Anterior cingulate cortex (tissue), 58 donors: ENCODE measurements at regions not wholly inside any gene's neighbourhood (a gene's known extent, or its start where the extent isn't known, plus 50 kb on each side); places are given as distances from the start of the nearest gene placed in this dataset.
A peak's percentile ranks its signal among the peaks of the same experiment; 100 is the strongest.

ENCODE experiments used
- DNase-seq, 58 donors: peaks; one replicate each; lab custom pipeline; 2025; lab: John Stamatoyannopoulos, UW

DNA sequence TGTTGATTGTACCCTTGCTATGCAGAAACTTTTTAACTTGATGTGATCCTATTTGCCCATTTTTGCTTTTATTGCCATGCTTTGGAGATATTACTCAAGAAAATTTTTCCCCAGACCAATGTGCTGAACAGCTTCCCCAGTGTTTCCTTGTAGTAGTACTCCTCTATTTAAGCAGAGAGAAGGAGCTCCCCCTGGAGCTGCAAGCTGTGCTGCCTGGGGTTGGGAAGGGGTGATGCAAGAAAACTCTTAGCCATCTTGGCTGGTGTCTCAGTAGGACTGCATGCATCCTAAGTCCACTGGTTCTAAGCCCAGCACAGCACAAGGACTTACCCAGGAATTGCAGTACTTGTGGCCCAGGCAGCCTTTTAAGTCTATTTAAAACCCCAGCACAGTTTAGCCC lies 121.6 kb downstream of the NTMT2 start:
- DNase-seq = no peak

DNA sequence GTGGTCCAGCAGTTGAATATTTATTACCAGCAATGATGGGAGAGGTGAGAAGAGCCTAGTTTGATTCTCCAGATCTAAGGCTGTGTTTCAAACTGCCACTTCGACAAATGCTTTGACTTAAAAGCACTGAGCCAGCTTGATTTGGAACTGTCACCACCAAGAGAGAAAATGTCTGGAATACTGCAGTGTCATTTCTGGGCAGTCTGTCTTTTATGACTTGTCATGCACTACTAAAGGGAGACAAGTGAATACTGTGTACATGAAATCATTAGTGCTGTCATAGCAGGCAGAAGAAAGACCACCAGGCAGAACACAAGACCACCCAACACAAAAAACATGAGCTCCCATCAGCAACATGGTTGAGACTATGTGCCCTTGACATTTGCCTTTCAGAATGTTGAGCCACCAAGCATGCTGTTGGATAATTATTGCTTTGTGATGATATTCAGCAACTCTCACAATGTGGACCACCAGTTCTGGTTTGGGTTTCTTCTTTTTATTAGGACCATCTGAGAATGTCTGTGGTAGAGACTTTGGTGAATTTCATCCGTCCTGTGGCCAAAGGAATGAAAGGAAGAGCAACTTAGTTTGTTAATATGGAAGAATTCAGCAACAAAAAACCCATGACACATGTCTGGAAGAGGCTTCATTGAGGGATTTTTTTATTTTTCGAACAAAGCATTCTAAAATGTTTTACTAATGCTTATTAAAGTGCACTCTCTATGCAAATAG lies 125.8 kb downstream of the NTMT2 start:
- no peak for DNase-seq

DNA sequence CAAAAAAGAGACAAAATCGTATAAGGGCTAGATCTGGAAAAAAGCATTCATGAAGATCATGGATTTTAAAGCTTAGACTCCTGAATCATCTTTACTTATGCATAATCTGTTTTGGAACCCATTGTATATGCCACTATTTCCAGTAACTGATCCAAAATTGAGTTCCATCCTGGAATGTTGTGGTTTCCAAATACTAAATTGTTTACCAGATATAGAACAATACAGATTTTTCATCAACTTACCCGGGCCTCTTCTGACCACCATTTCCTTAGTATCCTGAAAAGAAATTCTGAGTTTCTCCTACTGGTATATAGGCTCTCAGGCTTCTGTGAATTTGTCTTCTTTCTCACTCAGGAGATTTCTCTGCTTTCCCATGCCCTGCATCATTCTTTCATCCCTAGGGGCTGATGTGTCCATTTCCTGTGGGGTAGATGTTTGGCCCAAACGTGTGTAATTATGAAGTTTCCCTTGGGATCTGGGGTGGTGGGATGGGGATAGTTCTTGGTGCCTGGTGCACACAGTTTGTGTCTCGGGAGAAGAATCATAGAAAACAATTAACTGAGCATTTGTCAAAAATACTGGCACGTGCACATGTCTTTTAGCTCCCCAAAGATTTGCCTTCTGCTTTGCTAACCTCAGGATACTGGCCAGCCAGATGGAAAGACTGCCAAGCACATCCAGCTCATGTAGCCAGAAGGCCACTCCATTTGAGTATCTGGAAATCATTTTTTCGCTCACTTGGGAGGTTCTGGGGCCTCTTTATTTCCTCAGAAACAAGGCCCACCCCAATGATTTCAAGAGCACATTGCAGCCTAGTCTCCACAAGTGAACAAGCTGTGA lies 127.8 kb downstream of the NTMT2 start:
- no peak for DNase-seq

DNA sequence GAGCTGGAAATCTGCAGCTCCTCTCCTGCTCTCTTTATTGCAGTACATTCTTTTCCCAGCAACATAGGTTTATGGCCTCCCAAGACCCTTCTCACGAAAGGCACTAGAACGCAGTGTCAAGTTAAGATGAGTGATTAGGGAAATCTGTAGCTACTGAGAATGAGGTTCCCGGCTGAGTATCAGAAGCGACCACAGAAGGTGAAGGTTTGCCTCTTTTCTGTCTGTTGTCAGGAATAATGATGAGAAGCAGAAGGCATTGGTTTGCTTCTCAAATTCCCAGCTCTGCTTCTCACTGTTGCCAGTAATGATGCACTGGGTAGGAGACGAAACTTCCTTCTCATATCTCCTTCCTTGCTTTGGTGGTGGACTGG lies 128.4 kb downstream of the NTMT2 start:
- no peak for DNase-seq

DNA sequence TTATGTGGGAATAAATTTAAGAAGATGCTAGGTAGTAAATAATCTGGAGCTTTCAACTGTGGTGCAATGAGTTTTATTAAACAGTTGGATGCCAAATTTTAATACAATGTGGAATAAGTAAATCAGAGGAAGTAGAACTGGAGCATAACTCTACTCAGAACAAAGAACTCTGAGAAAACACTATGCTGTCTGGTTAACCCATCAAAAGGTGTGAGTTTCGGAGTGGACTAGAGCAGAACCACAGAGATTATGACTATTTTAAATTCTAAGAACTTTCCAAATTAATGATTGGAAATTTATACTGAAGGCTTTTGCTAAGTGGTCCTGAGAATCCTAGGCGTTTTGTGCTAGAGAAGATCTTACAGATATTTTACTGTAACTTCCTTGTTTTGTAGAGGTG lies 132.2 kb downstream of the NTMT2 start:
- no peak for DNase-seq

DNA sequence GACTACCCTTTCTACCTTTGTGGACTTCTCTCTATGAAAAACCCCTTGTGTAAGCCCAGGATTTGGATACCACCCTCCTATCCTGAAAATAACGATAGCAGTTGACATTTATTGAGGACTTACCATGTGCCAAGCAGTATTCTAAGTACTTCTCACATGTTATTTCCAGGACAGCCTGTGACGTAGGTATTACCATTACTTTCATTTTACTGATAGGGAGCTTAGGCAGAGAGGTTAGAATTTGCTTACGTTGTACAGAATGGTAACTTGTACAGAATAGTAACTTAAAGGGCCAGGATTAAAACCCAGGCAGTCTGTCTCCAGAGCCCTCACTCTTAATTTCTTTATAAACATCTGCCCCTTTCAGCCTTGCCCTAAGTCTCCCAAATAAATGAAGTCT lies 138.3 kb downstream of the NTMT2 start:
- DNase-seq = no peak

DNA sequence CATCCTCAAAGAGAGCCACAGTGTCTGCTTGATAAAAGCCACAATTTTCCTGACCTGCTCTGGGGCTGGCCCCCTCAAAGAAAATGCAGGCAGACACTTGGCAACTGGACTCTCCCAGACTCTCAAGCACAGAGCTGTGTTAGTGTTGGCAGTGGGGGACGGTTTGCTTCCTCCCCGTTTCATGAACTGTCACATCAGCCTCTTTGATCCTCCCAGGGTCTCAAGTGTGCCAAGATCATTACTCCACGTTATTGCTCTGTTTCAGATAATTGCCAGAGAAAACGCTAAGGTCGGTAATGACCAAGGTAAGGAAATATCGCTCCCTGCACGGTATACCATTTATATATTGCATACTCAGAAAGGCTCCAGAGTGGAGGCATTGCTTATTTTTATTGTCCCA lies 138.8 kb downstream of the NTMT2 start:
- DNase-seq = peak in 5 of 58 donors; percentile 0 to 6 (median 1)

DNA sequence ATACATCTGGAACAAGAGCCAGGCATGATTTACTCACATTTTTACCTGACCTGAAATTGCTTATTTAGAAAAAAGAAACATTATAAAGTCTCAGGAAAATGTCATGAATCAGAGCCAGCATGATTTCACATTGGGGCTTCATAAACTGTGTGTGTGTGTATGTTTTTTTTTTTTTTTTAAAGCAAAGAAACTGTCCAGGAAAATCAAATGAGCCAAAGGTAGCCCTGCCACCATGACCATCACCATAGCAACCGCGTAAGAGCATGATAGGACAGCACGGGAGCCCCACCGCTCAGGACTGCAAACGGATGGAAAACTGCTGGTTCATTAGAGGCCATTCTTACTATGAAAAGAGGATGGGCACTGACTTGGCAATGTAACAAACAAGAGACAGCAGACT lies 139.2 kb downstream of the NTMT2 start:
- no peak for DNase-seq

DNA sequence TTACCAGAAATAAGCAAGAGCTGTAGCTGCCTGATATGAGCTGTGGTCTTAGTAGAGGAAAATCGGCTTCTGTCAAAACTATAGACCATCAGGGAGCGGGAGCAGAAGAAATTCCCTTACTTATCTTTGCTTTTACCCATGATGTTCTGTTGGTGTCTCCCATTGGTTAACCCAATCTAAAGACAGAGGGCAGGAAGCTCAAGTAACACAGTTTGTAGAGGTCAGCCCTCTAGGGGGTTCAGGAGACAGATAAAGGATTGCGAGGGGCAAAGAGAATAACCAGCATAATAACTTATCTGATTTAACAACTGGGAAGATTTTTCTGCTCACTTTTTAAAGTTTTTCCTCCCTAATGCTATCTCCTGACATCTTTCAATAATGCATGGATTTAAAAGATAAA lies 142.4 kb downstream of the NTMT2 start:
- no peak for DNase-seq

DNA sequence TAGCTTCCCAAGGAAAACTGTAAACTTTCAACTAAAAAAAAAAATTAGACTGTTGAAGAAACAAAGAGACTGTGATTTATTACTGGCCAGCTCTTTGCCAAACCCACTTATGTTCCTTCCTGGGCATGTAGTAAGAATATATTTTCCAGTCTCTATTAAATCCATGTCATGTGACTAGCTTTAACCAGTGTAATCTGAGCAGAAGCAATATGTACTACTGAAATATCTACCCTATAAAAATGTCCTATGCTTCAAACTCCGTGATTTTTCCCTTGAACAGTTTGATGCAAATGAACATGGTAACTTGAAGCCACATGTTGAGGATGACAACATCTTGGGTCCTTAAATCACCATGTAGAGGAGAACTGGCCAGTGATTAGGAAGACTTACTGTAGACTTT lies 144.5 kb downstream of the NTMT2 start:
- DNase-seq = no peak

DNA sequence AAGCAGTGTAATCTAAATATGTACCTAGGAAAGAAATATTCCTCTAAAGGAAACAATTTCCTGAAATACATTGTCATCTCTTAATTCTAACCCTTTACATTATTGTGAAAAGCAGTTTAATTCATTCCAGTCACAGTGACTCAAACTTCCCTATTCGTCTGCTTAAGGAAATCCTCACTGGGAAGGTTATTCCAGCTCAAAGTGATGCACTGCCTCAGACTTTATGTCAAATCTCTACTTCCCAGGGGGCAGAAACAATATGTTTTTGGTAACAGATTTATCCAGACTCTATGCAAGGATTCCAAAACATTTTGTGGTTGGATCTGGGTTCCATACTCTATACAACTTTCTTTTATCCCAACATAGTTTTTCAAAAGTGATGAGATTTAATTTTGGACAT lies 145.2 kb downstream of the NTMT2 start:
- DNase-seq = no peak

DNA sequence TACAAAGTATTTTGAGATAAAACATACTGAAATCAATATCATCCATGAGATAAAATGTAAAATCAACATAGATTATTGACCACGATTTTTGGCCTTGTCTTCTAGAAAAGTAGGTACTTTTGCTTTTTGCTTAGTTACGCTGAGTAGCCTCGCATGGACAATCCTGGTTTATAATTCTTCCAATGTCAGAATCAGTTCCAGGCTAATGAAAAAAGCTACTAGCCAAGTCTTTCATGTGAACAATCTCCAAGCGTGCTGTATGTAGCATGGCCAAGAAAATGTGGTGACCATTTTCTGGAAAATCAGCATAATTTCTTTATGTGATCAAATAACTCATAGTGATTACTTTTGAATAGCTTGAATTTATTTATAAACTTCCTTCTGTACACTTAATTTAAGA lies 145.8 kb downstream of the NTMT2 start:
- no peak for DNase-seq

DNA sequence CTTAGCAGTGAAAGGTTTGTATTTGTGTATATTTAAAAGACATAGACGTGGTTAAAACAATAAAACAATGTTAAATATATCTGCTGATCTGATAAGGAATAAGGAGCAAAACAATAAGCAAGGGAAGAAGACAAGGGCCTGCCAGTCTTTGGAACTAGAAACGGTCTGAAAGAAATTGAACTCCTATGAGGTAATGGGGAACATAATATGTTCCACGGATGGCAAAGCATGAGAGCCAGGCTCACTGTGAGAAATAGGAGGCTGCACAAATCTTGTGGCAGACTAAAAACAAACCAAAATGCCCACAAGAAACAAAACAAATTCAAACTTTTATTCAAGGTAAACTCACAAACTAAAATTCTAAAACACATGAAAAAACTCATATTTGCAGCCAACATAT lies 150.5 kb downstream of the NTMT2 start:
- no peak for DNase-seq

DNA sequence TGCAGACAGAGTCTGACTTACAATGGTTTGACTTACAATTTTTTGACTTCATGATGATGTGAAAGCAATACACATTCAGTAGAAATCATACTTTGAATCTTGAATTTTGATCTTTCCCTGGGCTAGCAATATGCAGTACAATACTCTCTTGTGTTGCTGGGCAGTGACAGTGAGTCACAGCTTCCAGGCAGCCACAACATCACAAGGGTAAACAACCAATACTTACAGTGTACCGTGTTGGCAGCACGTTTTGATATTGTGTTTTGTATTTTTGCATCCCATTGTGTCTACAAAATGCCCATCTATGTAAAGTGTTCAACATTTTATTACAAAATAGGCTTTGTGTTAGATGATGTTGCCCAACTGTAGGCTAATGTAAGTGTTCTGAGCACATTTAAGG lies 150.9 kb downstream of the NTMT2 start:
- no peak for DNase-seq

DNA sequence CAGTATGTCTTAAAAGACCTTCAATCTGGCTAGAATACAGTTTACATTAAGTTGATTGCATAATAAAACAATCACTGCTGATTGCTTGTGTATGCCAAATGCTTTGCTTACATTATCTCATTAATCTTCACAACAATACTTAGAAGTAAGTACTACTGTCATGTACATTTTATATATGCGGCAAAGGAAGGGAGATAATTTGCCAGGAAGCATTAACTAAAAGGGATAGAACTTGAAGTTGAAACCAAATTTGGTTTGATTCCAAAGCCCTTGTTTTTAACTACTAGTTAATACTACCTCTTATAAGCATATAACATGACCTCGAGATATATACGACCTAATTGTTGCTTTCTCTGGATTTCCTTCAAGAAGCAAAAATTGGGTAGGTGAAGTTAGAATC lies 155.8 kb downstream of the NTMT2 start:
- no peak for DNase-seq

DNA sequence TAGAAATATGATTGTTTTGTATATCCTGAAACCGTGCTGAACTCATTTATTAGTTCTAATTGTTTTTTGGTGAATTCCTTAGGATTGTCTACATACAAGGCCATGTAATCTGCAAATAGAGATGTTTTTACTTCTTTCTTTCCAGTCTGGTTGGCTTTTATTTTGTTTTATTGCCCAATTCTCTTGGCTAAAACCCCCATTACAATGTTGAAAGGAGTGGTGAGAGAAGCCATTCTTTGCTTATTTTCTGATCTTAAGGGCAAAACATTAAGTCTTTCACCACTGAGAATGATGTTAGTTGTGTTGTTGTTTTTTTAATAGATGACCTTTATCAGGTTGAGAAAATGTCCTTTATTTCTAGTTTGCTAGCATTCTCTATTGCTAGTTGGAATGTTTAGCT lies 157.3 kb downstream of the NTMT2 start:
- DNase-seq = no peak

DNA sequence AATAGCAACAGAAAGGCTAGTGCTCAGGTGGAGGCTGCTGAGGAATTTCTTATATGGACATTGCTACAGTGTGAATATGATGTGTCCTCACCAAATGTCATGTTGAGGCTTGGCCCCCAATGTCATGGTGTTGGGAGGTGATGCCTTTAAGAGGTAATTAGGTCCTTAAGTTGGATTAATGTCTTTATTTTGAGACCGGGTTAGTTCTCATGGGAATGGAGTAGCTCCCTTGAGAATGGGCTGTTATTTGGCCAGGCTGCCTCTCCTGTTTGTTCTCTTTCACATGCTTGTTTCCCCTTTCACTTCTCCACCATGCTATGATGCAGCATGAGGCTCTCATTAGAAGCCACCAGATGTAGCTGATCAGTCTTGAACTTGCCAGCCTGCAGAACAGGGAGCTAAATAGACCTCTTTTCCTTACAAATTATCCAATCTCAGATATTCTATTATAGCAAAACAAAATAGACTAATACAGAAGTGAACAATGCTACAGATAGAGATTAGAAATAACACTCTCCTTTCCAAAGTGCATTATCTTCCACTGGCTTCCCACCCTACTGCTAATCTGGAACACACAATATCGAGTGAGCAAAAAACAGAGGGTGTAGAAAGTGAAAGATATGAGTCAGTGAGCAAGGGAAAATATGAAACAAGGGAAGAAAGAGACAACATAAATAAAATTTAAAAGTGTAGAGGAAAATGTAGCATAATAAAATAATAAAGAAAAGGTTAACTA lies 160.2 kb downstream of the NTMT2 start:
- no peak for DNase-seq

DNA sequence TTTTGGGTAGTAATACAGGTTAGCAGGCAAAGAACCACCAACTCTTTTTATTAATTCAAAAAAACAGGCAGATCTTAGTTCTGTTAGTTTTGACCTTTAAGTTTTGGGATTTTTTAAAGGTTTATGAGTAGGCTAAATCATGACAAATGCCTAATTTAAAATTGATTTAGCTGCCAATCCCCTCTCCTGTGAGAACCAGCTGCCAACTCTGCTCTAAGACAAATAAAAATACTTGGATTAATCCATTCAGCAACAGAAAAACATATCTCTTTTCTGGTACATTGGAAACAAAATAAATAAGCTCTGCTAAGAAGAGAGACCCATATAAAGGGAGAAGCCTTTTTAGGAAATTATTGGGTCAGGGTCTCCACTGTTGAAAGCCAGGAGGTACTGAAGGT lies 160.8 kb downstream of the NTMT2 start:
- no peak for DNase-seq

DNA sequence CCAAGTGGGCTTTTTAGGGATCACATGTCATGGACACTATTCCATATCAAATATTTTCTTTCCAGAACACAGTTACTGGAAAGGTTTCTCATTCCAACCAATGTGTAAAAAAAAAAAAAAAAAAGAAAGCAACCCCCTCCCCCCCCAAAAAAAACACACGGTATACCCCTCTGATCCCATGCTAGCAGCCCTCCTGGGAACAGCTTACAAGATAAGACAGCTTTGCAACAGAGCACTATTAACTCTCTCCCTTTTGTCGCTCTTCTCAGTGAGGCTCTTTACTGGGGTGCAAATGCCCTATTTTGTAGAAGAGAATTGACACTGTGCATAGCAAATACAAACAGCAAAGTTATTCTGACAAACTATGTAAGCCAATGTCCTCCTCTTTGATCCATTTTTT lies 161.2 kb downstream of the NTMT2 start:
- no peak for DNase-seq

DNA sequence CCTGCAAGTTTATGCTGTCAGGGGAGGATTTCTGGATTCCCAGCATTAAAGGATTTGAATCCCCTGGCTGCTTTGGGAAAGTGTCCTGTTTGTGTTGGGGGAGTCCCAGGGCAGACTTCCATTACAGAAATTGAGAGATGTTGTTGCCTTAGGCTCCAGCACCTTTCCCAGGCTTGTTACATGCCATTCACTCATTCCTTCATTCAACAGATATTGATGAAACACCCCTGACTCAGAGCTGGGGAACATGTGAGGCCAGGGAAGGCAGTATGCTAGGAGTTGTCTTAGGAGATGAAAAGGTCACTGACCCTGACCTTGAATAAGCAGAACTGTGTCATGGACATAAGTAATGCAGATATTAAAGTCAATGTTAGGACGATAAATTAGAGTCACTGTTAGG lies 161.7 kb downstream of the NTMT2 start:
- DNase-seq = no peak

DNA sequence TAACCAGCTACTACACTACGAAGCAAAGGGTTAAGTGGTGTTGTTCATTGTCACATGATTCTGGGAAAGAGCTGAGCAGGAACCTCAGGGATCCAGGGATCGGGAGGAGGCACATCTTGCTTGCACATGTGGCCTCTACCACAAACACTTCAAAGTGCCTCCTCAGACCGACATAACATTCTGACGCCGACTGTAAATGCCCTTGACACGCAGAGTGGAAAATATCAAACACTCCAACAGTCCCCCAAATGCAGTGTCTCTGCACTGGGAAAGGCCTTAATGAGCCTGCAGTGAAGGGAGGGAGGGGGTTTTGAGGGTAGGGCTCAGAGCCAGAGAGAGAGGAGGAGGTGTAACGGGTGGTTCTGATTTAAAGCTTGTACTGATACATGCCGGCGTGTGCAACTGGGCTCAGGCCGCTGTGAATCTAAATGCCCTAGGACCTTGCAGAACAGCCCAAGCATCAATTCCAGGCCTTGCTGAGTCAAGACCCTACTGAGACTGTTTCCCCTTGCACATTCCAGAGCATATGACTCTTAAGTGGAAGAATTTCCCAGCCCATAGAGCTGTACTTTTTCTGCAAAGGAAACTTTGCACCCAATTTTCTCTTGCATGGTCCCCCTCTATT lies 163.7 kb downstream of the NTMT2 start:
- no peak for DNase-seq
